ENCODE measurements at regions not wholly inside any gene's neighbourhood (a gene's known extent, or its start where the extent isn't known, plus 50 kb on each side); places are given as distances from the start of the nearest gene placed in this dataset.

DNA sequence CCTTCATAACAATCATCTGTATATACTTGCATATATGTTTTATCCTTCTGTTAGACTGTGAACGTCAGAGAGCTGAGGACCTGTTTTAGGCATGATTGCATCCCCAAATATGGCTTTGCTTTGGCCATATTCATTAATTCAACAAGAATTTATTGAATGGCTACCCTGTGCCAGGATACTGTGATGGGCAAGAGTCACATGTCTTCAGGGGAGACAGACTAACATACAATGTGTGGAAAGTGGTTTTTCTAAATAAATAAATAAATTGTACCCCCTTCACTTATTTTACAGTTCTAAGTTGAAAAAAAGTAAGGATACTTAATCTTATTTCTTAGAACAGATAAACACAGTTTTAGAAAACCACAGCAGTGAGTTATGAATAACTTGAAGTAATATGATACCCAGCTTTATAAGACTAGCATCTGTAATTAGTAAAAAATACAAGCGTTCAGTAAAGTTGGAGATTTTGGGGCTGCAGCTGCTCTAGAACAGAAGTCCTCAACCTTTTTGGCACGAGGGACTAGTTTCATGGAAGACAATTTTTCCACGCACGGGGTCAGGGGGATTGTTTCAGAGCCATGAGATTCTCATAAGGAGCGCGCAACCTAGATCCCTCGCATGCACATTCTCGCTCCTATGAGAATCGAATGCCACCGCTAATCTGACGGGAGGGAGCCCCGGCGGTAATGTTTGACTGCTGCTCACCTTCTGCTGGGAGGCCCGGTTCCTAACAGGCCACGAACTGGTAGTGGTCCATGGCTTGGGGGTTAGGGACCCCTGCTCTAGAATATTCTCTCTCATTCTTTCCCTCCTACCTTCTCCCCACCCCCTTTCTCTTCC lies 89.4 kb upstream of the MTPN start:
- TF ChIP-seq, protein P1, sequence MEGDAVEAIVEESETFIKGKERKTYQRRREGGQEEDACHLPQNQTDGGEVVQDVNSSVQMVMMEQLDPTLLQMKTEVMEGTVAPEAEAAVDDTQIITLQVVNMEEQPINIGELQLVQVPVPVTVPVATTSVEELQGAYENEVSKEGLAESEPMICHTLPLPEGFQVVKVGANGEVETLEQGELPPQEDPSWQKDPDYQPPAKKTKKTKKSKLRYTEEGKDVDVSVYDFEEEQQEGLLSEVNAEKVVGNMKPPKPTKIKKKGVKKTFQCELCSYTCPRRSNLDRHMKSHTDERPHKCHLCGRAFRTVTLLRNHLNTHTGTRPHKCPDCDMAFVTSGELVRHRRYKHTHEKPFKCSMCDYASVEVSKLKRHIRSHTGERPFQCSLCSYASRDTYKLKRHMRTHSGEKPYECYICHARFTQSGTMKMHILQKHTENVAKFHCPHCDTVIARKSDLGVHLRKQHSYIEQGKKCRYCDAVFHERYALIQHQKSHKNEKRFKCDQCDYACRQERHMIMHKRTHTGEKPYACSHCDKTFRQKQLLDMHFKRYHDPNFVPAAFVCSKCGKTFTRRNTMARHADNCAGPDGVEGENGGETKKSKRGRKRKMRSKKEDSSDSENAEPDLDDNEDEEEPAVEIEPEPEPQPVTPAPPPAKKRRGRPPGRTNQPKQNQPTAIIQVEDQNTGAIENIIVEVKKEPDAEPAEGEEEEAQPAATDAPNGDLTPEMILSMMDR (IDR thresholded peaks at IDR 0.05; ENCODE audit: low read length) = no peak
- TF ChIP-seq EZH2 (IDR thresholded peaks at IDR 0.05; ENCODE audit: borderline replicate concordance, low read length) = no peak

Data from OCI-LY1 (cell line).